GM12878 (cell line): ENCODE measurements at regions not wholly inside any gene's neighbourhood (a gene's known extent, or its start where the extent isn't known, plus 50 kb on each side); places are given as distances from the start of the nearest gene placed in this dataset.

Experiments
- ATAC-seq: fragments of 200-7000 bp; cut with Tn5 transposase; 3 replicates; pipeline ENCODE4 v1.9.1; 2020; ENCODE audit warnings: mild to moderate bottlenecking, moderate library complexity
- BruUV-seq: library from RNA; stranded (reverse); fragments of 400-500 nt; replicated peaks from 2 replicates; lab custom pipeline; 2021; lab: Mats Ljungman, UMichigan
- CTCF ChIA-PET: fragments of 300-600 bp; sonication (Branson Sonifier 250); formaldehyde crosslinking; extraction: SDS; loops from one replicate; lab custom pipeline; 2021; ENCODE audit warnings: inconsistent platforms; lab: Yijun Ruan, JAX
- POLR2A ChIA-PET: fragments of 350-600 bp; formaldehyde crosslinking; extraction: SDS; loops from one replicate; lab custom pipeline; 2021; ENCODE audit warnings: inconsistent platforms; lab: Charles Lee
- RAD21 ChIA-PET: fragments of 300-600 bp; sonication (Branson Sonifier 250); formaldehyde crosslinking; loops from one replicate; lab custom pipeline; 2023; ENCODE audit warnings: antibody characterized with exemption; ENCODE audit not compliant: unreplicated experiment; lab: Charles Lee
- SMC1A ChIA-PET: fragments of 300-600 bp; sonication (Branson Sonifier 250); formaldehyde crosslinking; loops from one replicate; lab custom pipeline; 2023; ENCODE audit not compliant: unreplicated experiment, uncharacterized antibody; lab: Charles Lee
- DNase-seq: peaks from one replicate; pipeline ENCODE4 v3.0.0-alpha.2; 2011; ENCODE audit warnings: low read depth, low spot score
- FAIRE-seq: peaks from 3 replicates; lab custom pipeline; 2011; peaks lifted over from hg19 to GRCh38; lab: Jason Lieb, UNC
- H2AFZ ChIP-seq: 2 replicates; pipeline ENCODE4 v1.6.0; 2011; ENCODE audit warnings: low read depth, low read length, control low read depth; ENCODE audit not compliant: control insufficient read depth
- H3K27ac ChIP-seq: 2 replicates; pipeline ENCODE4 v1.5.1; 2011; ENCODE audit warnings: control low read depth; ENCODE audit not compliant: control insufficient read depth, insufficient read depth
- H3K27me3 ChIP-seq, 2 experiments: replicated peaks in 1 of 2; 2 replicates each; pipeline versions ENCODE4 v1.6.0 to v1.6.1; 2011; ENCODE audit warnings: low read length in 1 of 2; ENCODE audit not compliant: control insufficient read depth in 2 of 2, insufficient read depth in 2 of 2
- H3K36me3 ChIP-seq, 2 experiments: 2 replicates each; pipeline ENCODE4 v1.5.1; 2011; ENCODE audit warnings: low read length in 1 of 2; ENCODE audit not compliant: control insufficient read depth in 2 of 2, insufficient read depth in 2 of 2
- H3K4me1 ChIP-seq: 2 replicates; pipeline ENCODE4 v1.6.1; 2011; ENCODE audit warnings: mild to moderate bottlenecking, low read length, moderate library complexity, mixed read lengths; ENCODE audit not compliant: control insufficient read depth, insufficient read depth
- H3K4me2 ChIP-seq: 2 replicates; pipeline ENCODE4 v1.6.0; 2011; ENCODE audit warnings: control low read depth; ENCODE audit not compliant: control insufficient read depth, insufficient read depth
- H3K4me3 ChIP-seq: fragments of 200-600 bp; sonication (generic); 2 replicates; pipeline ENCODE4 v1.5.1; 2016
- H3K79me2 ChIP-seq: 2 replicates; pipeline ENCODE4 v1.6.0; 2011; ENCODE audit warnings: low read length; ENCODE audit not compliant: control insufficient read depth, insufficient read depth
- H3K9ac ChIP-seq: 2 replicates; pipeline ENCODE4 v1.8.0; 2011; ENCODE audit warnings: low read length, control low read depth, mixed read lengths; ENCODE audit not compliant: control insufficient read depth, insufficient read depth
- H3K9me3 ChIP-seq: replicated peaks from 3 replicates; pipeline ENCODE4 v1.5.1; 2011; ENCODE audit warnings: mild to moderate bottlenecking, low read length; ENCODE audit not compliant: control insufficient read depth, insufficient read depth
- H4K20me1 ChIP-seq: 2 replicates; pipeline ENCODE4 v1.6.0; 2011; ENCODE audit not compliant: control insufficient read depth, insufficient read depth
- E2F8 ChIP-seq: fragments of 450-650 bp; IDR thresholded peaks from 2 replicates; pipeline ENCODE4 v1.6.1; 2018; ENCODE audit warnings: mild to moderate bottlenecking, low read depth, moderate library complexity; ENCODE audit not compliant: partially characterized antibody
- ETV6 ChIP-seq, 2 experiments: fragments of 450-650 bp in 1 of 2; IDR thresholded peaks in 1 of 2; conservative IDR thresholded peaks in 1 of 2; 2 replicates each; pipeline ENCODE4 v1.6.1; 2014; ENCODE audit warnings: antibody characterized with exemption in 1 of 2, borderline replicate concordance in 1 of 2, low read depth in 1 of 2, mild to moderate bottlenecking in 1 of 2, moderate library complexity in 1 of 2
- HDAC2 ChIP-seq: fragments of 200-600 bp; sonication (generic); IDR thresholded peaks from 2 replicates; pipeline ENCODE4 v1.6.1; 2017
- JUND ChIP-seq: IDR thresholded peaks from 2 replicates; pipeline ENCODE4 v1.6.1; 2012; ENCODE audit warnings: low read depth, mild to moderate bottlenecking, low read length, improper control_type of control experiment, moderate library complexity
- NR2F1 ChIP-seq: fragments of 450-650 bp; conservative IDR thresholded peaks from 2 replicates; pipeline ENCODE4 v1.6.1; 2017; ENCODE audit warnings: mild to moderate bottlenecking
- POLR2A ChIP-seq: IDR thresholded peaks from 2 replicates; pipeline ENCODE4 v1.6.1; 2011; ENCODE audit warnings: low read depth, mild to moderate bottlenecking, low read length
- RAD51 ChIP-seq: fragments of 450-650 bp; IDR thresholded peaks from 2 replicates; pipeline ENCODE4 v1.6.1; 2016; ENCODE audit warnings: moderate library complexity, mild to moderate bottlenecking, inconsistent platforms
- RBBP5 ChIP-seq: fragments of 200-600 bp; sonication (generic); conservative IDR thresholded peaks from 2 replicates; pipeline ENCODE4 v1.6.1; 2016
- RELA ChIP-seq: fragments of 450-650 bp; IDR thresholded peaks from 2 replicates; pipeline ENCODE4 v1.8.0; 2014; ENCODE audit warnings: borderline replicate concordance; ENCODE audit not compliant: partially characterized antibody
- SMARCA5 ChIP-seq: fragments of 450-650 bp; IDR thresholded peaks from 2 replicates; pipeline ENCODE4 v1.6.1; 2017; ENCODE audit warnings: mild to moderate bottlenecking
- SREBF2 ChIP-seq: IDR thresholded peaks from 2 replicates; pipeline ENCODE4 v1.6.1; 2012; ENCODE audit warnings: mild to moderate bottlenecking, low read length
- WRNIP1 ChIP-seq: IDR thresholded peaks from 2 replicates; pipeline ENCODE4 v1.6.1; 2011; ENCODE audit warnings: low read depth, low read length, improper control_type of control experiment, borderline replicate concordance
- ZBTB11 ChIP-seq: fragments of 450-650 bp; formaldehyde crosslinking; IDR thresholded peaks from 2 replicates; pipeline ENCODE4 v1.5.0; 2022; ENCODE audit warnings: mild to moderate bottlenecking, missing genetic modification characterization
- ZZZ3 ChIP-seq: IDR thresholded peaks from 2 replicates; pipeline ENCODE4 v1.6.1; 2011; ENCODE audit warnings: low read depth; ENCODE audit not compliant: control insufficient read depth, insufficient read length
- WGBS: methylation state at CpG from one replicate; pipeline ENCODE4 v1.1.6; 2016; ENCODE audit warnings: low lambda C conversion rate; ENCODE audit not compliant: insufficient replicate concordance, insufficient coverage; ENCODE audit errors: missing lambda C conversion rate; 5-methylcytosine and 5-hydroxymethylcytosine counted together
- in situ Hi-C: fragments of 300-500 bp; cut with MboI; formaldehyde crosslinking; loops from 9 replicates; pipeline ENCODE4 v1.14.3; 2018; ENCODE audit warnings: mixed read lengths
- intact Hi-C: fragments of 100-400 bp; cut with micrococcal nuclease; formaldehyde crosslinking; loops from one replicate; pipeline ENCODE4 v1.14.2; 2022; ENCODE audit not compliant: unreplicated experiment

GRCh38 chr1:239909898-239910297 is 181.8 kb upstream of the FMN2 start (continued):
- TF ChIP-seq ZBTB11 (CRISPR knock-in tag): no peak
- no peak for TF ChIP-seq SMARCA5

GRCh38 chr1:239912471-239912870 is 179.2 kb upstream of the FMN2 start:
- RAD21 ChIA-PET: no interaction called here
- Histone ChIP-seq H2AFZ (no peak overlapping the region), H3K4me1 (no peaks in the 10 kb centered on the region), H3K4me3 (no peak overlapping the region), H4K20me1 (no peaks in the 10 kb centered on the region), H3K79me2 (no peaks in the 10 kb centered on the region), H3K9me3 (no peaks in the 10 kb centered on the region), H3K36me3 (no peaks in the 10 kb centered on the region), H3K27me3 (no peaks in the 10 kb centered on the region), H3K9ac (no peak overlapping the region), H3K4me2 (no peak overlapping the region), H3K27ac (no peak overlapping the region)
- ATAC-seq: no peak
- BruUV-seq: no TSS peak
- POLR2A ChIA-PET: no interaction called here
- 1% methylated on average over 6 of the region's 6 CpGs for WGBS
- no peak for DNase-seq
- intact Hi-C loops: no loop called here
- in situ Hi-C loops: no loop called here
- no peak for FAIRE-seq
- CTCF ChIA-PET: interaction anchor here (1.5 kb wide), 1 partner anchor 15 kb away, joined by 4 read pairs; no protein-coding TSS in a partner anchor
- SMC1A ChIA-PET: no interaction called here
- no peak for TF ChIP-seq HDAC2
- no peak for TF ChIP-seq ZBTB11 (CRISPR knock-in tag)
- TF ChIP-seq ETV6 (conservative IDR thresholded peaks at IDR 0.05 in 1 of 2, IDR thresholded peaks at IDR 0.05 in 1 of 2; ENCODE audit: borderline replicate concordance in 1 of 2, low read depth in 1 of 2): no peak
- no peak for TF ChIP-seq WRNIP1
- TF ChIP-seq RELA: no peak
- TF ChIP-seq E2F8: no peak
- TF ChIP-seq JUND: no peak
- no peak for TF ChIP-seq RAD51
- TF ChIP-seq RBBP5: no peak
- TF ChIP-seq SREBF2: no peak
- TF ChIP-seq POLR2A: no peak
- TF ChIP-seq ZZZ3: no peak
- TF ChIP-seq NR2F1: no peak
